ENCODE measurements at regions not wholly inside any gene's neighbourhood (a gene's known extent, or its start where the extent isn't known, plus 50 kb on each side); places are given as distances from the start of the nearest gene placed in this dataset.

GRCh38 chr3:166957121-166957520, 423.0 kb downstream of the ZBBX start:
- ATAC-seq (no peak), DNase-seq (no peak)
- in situ Hi-C loops (cut with MboI; ENCODE audit: low sequenced_read_pairs in 4 of 4) = no loop called here
- TF ChIP-seq CTCF (IDR thresholded peaks at IDR 0.05 in 4 of 5, conservative IDR thresholded peaks at IDR 0.05 in 1 of 5) (no peak), POLR2A (IDR thresholded peaks at IDR 0.05) (no peak)
- H3K36me3 ChIP-seq = no peaks in the 10 kb centered on the region
- H3K27me3 ChIP-seq = no peaks in the 10 kb centered on the region
- H3K4me1 ChIP-seq = no peaks in the 10 kb centered on the region
- intact Hi-C loops (cut with DNase I; ENCODE audit: low total_unique reads) = no loop called here
- H3K27ac ChIP-seq = no peak overlapping the region
- no peak overlapping the region for H3K4me3 ChIP-seq
- no peaks in the 10 kb centered on the region for H3K9me3 ChIP-seq

- no peaks in the 10 kb centered on the region for H3K27me3 ChIP-seq
- TF ChIP-seq CTCF (IDR thresholded peaks at IDR 0.05 in 4 of 5, conservative IDR thresholded peaks at IDR 0.05 in 1 of 5) (no peak), POLR2A (IDR thresholded peaks at IDR 0.05) (no peak)
- ATAC-seq (no peak), DNase-seq (no peak)
- no peak overlapping the region for H3K4me3 ChIP-seq
- no peaks in the 10 kb centered on the region for H3K4me1 ChIP-seq
- intact Hi-C loops (cut with DNase I; ENCODE audit: low total_unique reads) (no loop called here), in situ Hi-C loops (cut with MboI; ENCODE audit: low sequenced_read_pairs in 4 of 4) (no loop called here)
- H3K9me3 ChIP-seq = peaks cover 0 to 5% (median 0%) of the 10 kb centered on the region in 3 donors
- no peak overlapping the region for H3K27ac ChIP-seq
- no peaks in the 10 kb centered on the region for H3K36me3 ChIP-seq
Measured at GRCh38 chr3:166955201-166955939, 424.7 kb downstream of the ZBBX start.

GRCh38 chr3:166934879-166935278, 445.2 kb downstream of the ZBBX start:
- Histone ChIP-seq H3K27me3 (no peaks in the 10 kb centered on the region), H3K36me3 (no peaks in the 10 kb centered on the region), H3K27ac (no peak overlapping the region), H3K4me3 (no peak overlapping the region), H3K9me3 (no peaks in the 10 kb centered on the region), H3K4me1 (no peaks in the 10 kb centered on the region)
- in situ Hi-C loops (cut with MboI; ENCODE audit: low sequenced_read_pairs in 4 of 4) (no loop called here), intact Hi-C loops (cut with DNase I; ENCODE audit: low total_unique reads) (no loop called here)
- ATAC-seq (no peak), DNase-seq (no peak)
- no peak for TF ChIP-seq POLR2A (IDR thresholded peaks at IDR 0.05)
- no peak for TF ChIP-seq CTCF (IDR thresholded peaks at IDR 0.05 in 4 of 5, conservative IDR thresholded peaks at IDR 0.05 in 1 of 5)

- no peak for TF ChIP-seq POLR2A (IDR thresholded peaks at IDR 0.05)
- no peak for TF ChIP-seq CTCF (IDR thresholded peaks at IDR 0.05 in 4 of 5, conservative IDR thresholded peaks at IDR 0.05 in 1 of 5)
- DNase-seq (no peak), ATAC-seq (no peak)
- H3K9me3 ChIP-seq = no peaks in the 10 kb centered on the region
- in situ Hi-C loops (cut with MboI; ENCODE audit: low sequenced_read_pairs in 4 of 4) (no loop called here), intact Hi-C loops (cut with DNase I; ENCODE audit: low total_unique reads) (no loop called here)
- no peaks in the 10 kb centered on the region for H3K4me1 ChIP-seq
- H3K4me3 ChIP-seq = no peak overlapping the region
- no peak overlapping the region for H3K27ac ChIP-seq
- H3K36me3 ChIP-seq = no peaks in the 10 kb centered on the region
- no peaks in the 10 kb centered on the region for H3K27me3 ChIP-seq
Measured at GRCh38 chr3:166917437-166917836, 462.7 kb downstream of the ZBBX start.

GRCh38 chr3:166902374-166902773, 477.7 kb downstream of the ZBBX start:
- no peak for ATAC-seq
- in situ Hi-C loops (cut with MboI; ENCODE audit: low sequenced_read_pairs in 4 of 4) (no loop called here), intact Hi-C loops (cut with DNase I; ENCODE audit: low total_unique reads) (no loop called here)
- no peaks in the 10 kb centered on the region for H3K9me3 ChIP-seq
- no peak overlapping the region for H3K4me3 ChIP-seq
- H3K4me1 ChIP-seq = no peaks in the 10 kb centered on the region
- no peaks in the 10 kb centered on the region for H3K36me3 ChIP-seq
- H3K27me3 ChIP-seq = no peaks in the 10 kb centered on the region
- H3K27ac ChIP-seq = no peak overlapping the region
- TF ChIP-seq CTCF (IDR thresholded peaks at IDR 0.05 in 4 of 5, conservative IDR thresholded peaks at IDR 0.05 in 1 of 5) = no peak
- TF ChIP-seq POLR2A (IDR thresholded peaks at IDR 0.05) = no peak
- DNase-seq = no peak

All from gastrocnemius medialis (tissue), 4 donors.